H1 (cell line): ENCODE measurements at regions not wholly inside any gene's neighbourhood (a gene's known extent, or its start where the extent isn't known, plus 50 kb on each side); places are given as distances from the start of the nearest gene placed in this dataset.

Experiments used
- CTCF ChIA-PET: fragments of 300-600 bp; sonication (Branson Sonifier 250); formaldehyde crosslinking; loops from one replicate; lab custom pipeline; 2021; ENCODE audit not compliant: partially characterized antibody; lab: Charles Lee
- POLR2A ChIA-PET: fragments of 300-600 bp; sonication (Branson Sonifier 250); formaldehyde crosslinking; loops from one replicate; lab custom pipeline; 2021; ENCODE audit warnings: inconsistent platforms; ENCODE audit not compliant: partially characterized antibody; lab: Charles Lee
- DNase-seq, 2 experiments: peaks; one replicate each; pipeline versions ENCODE4 v3.0.0 to v3.0.0-alpha.2; 2010 to 2022; ENCODE audit warnings: low spot score in 2 of 2, low read depth in 1 of 2, mixed read lengths in 1 of 2
- FAIRE-seq: peaks from 2 replicates; lab custom pipeline; 2011; peaks lifted over from hg19 to GRCh38; lab: Jason Lieb, UNC
- H2AFZ ChIP-seq: 2 replicates; pipeline ENCODE4 v1.8.1; 2012; ENCODE audit warnings: low read length, inconsistent platforms
- H2AK5ac ChIP-seq: 2 replicates; pipeline ENCODE4 v1.6.1; 2013; ENCODE audit warnings: low read depth, low read length
- H2BK120ac ChIP-seq: replicated peaks from 2 replicates; pipeline ENCODE3; 2013; ENCODE audit warnings: low read depth, low read length, inconsistent platforms
- H2BK12ac ChIP-seq: 2 replicates; pipeline ENCODE4 v1.6.1; 2013; ENCODE audit warnings: low read depth, low read length
- H2BK15ac ChIP-seq: 2 replicates; pipeline ENCODE4 v1.6.1; 2013; ENCODE audit warnings: low read length
- H2BK20ac ChIP-seq: 2 replicates; pipeline ENCODE4 v1.6.1; 2013; ENCODE audit warnings: low read length
- H2BK5ac ChIP-seq: 2 replicates; pipeline ENCODE4 v1.6.1; 2013; ENCODE audit warnings: low read depth, low read length
- H3K14ac ChIP-seq: 2 replicates; pipeline ENCODE4 v1.6.1; 2013; ENCODE audit warnings: inconsistent platforms; ENCODE audit not compliant: insufficient read length
- H3K18ac ChIP-seq: 2 replicates; pipeline ENCODE4 v1.6.1; 2013; ENCODE audit warnings: low read length; ENCODE audit errors: extremely low read depth
- H3K23ac ChIP-seq: 2 replicates; pipeline ENCODE4 v1.6.1; 2013; ENCODE audit warnings: inconsistent platforms; ENCODE audit not compliant: insufficient read length
- H3K23me2 ChIP-seq: 2 replicates; pipeline ENCODE4 v1.6.1; 2013; ENCODE audit warnings: low read depth, low read length
- H3K27ac ChIP-seq: 2 replicates; pipeline ENCODE4 v1.6.1; 2011; ENCODE audit warnings: low read depth, low read length, inconsistent platforms
- H3K27me3 ChIP-seq, 4 experiments: replicated peaks in 1 of 4; 1 replicate in 1 of 4; 2 replicates in 3 of 4; pipeline versions ENCODE4 v1.6.1 to v1.8.1; 2011 to 2013; ENCODE audit warnings: low read length in 3 of 4, mild to moderate bottlenecking in 3 of 4, inconsistent platforms in 2 of 4, mixed read lengths in 2 of 4, moderate library complexity in 1 of 4; ENCODE audit not compliant: control insufficient read depth in 3 of 4, insufficient read depth in 3 of 4; ENCODE audit errors: extremely low read depth in 1 of 4
- H3K36me3 ChIP-seq, 4 experiments: 2 replicates each; pipeline versions ENCODE4 v1.6.1 to v1.8.1; 2011 to 2013; ENCODE audit warnings: mild to moderate bottlenecking in 4 of 4, low read length in 3 of 4, moderate library complexity in 2 of 4, control low read depth in 1 of 4, inconsistent platforms in 1 of 4; ENCODE audit not compliant: insufficient read depth in 4 of 4, control insufficient read depth in 2 of 4
- H3K4ac ChIP-seq: replicated peaks from 2 replicates; pipeline ENCODE3; 2013; ENCODE audit warnings: low read length, low read depth, mixed read lengths, inconsistent platforms; ENCODE audit not compliant: insufficient read length
- H3K4me1 ChIP-seq, 4 experiments: replicated peaks in 1 of 4; 1 replicate in 1 of 4; 2 replicates in 3 of 4; pipeline versions ENCODE4 v1.6.1 to v1.8.1; 2011 to 2013; ENCODE audit warnings: low read length in 3 of 4, inconsistent platforms in 2 of 4, mixed read lengths in 1 of 4; ENCODE audit not compliant: insufficient read depth in 4 of 4, control insufficient read depth in 3 of 4
- H3K4me2 ChIP-seq, 2 experiments: 2 replicates each; pipeline versions ENCODE4 v1.6.1 to v1.8.1; 2011 to 2013; ENCODE audit warnings: low read depth in 2 of 2, low read length in 2 of 2, control low read depth in 1 of 2, inconsistent platforms in 1 of 2, mild to moderate bottlenecking in 1 of 2; ENCODE audit not compliant: insufficient read depth in 1 of 2
- H3K4me3 ChIP-seq, 4 experiments: fragments of 200-600, 300-600 bp in 1 of 4; sonication (generic), shearing (Covaris generic), sonication (Bioruptor Twin) in 1 of 4; 2 replicates each; pipeline versions ENCODE4 v1.5.1 to v1.8.1; 2011 to 2016; ENCODE audit warnings: low read length in 4 of 4, low read depth in 3 of 4, control low read depth in 2 of 4, inconsistent platforms in 2 of 4, mild to moderate bottlenecking in 2 of 4, mixed read lengths in 1 of 4, moderate library complexity in 1 of 4; ENCODE audit not compliant: insufficient read depth in 2 of 4; ENCODE audit errors: extremely low read depth in 1 of 4
- H3K56ac ChIP-seq: replicated peaks from 2 replicates; pipeline ENCODE3; 2013; ENCODE audit warnings: low read depth, mild to moderate bottlenecking, mixed read lengths, low read length, inconsistent platforms; ENCODE audit not compliant: insufficient read length
- H3K79me1 ChIP-seq: 2 replicates; pipeline ENCODE4 v1.6.1; 2013; ENCODE audit warnings: low read depth, low read length, control low read depth
- H3K79me2 ChIP-seq, 2 experiments: 2 replicates each; pipeline versions ENCODE4 v1.6.1 to v1.8.1; 2012 to 2013; ENCODE audit warnings: low read length in 2 of 2, mild to moderate bottlenecking in 2 of 2, inconsistent platforms in 1 of 2; ENCODE audit not compliant: insufficient read depth in 2 of 2, control insufficient read depth in 1 of 2
- H3K9ac ChIP-seq, 4 experiments: replicated peaks in 1 of 4; 1 replicate in 1 of 4; 2 replicates in 3 of 4; pipeline versions ENCODE4 v1.6.1 to v1.8.1; 2011 to 2013; ENCODE audit warnings: low read depth in 3 of 4, low read length in 3 of 4, control low read depth in 2 of 4, mild to moderate bottlenecking in 2 of 4, moderate library complexity in 2 of 4, inconsistent platforms in 1 of 4; ENCODE audit errors: extremely low read depth in 1 of 4
- H3K9me3 ChIP-seq, 2 experiments: 2 replicates each; pipeline versions ENCODE4 v1.6.1 to v1.8.1; 2012 to 2013; ENCODE audit warnings: mild to moderate bottlenecking in 2 of 2, moderate library complexity in 2 of 2, control low read depth in 1 of 2, inconsistent platforms in 1 of 2, low read depth in 1 of 2, low read length in 1 of 2, mixed read lengths in 1 of 2; ENCODE audit not compliant: insufficient read depth in 2 of 2
- H4K20me1 ChIP-seq, 2 experiments: replicated peaks in 1 of 2; 2 replicates each; pipeline versions ENCODE3 to v1.8.1; 2011 to 2013; ENCODE audit warnings: inconsistent platforms in 2 of 2, low read length in 2 of 2, mild to moderate bottlenecking in 1 of 2; ENCODE audit not compliant: insufficient read depth in 2 of 2, control insufficient read depth in 1 of 2
- H4K5ac ChIP-seq: 2 replicates; pipeline ENCODE4 v1.6.1; 2013; ENCODE audit warnings: low read length, low read depth, mixed read lengths, inconsistent platforms; ENCODE audit not compliant: insufficient read length
- H4K8ac ChIP-seq: 2 replicates; pipeline ENCODE4 v1.8.0; 2013; ENCODE audit warnings: mild to moderate bottlenecking, moderate library complexity, low read length, inconsistent platforms; ENCODE audit not compliant: insufficient read depth; ENCODE audit errors: extremely low read depth
- H4K91ac ChIP-seq: replicated peaks from 2 replicates; pipeline ENCODE3; 2013; ENCODE audit warnings: low read length, mixed read lengths, inconsistent platforms; ENCODE audit not compliant: insufficient read length
- CBX5 ChIP-seq: fragments of 300-800, 300-1000 bp; sonication (generic); IDR thresholded peaks from 2 replicates; pipeline ENCODE4 v1.7.1; 2016; ENCODE audit warnings: antibody characterized with exemption, low read length, low read depth
- EP300 ChIP-seq, 2 experiments: IDR thresholded peaks; 1 replicate in 1 of 2; 2 replicates in 1 of 2; pipeline ENCODE4 v1.6.1; 2011 to 2012; ENCODE audit warnings: low read depth in 2 of 2, low read length in 2 of 2, mild to moderate bottlenecking in 2 of 2, borderline replicate concordance in 1 of 2, inconsistent platforms in 1 of 2, moderate library complexity in 1 of 2
- JUND ChIP-seq: IDR thresholded peaks from 2 replicates; pipeline ENCODE4 v1.6.1; 2011; ENCODE audit warnings: mild to moderate bottlenecking, improper control_type of control experiment, low read length
- MAFK ChIP-seq: IDR thresholded peaks from 2 replicates; pipeline ENCODE4 v1.6.1; 2012; ENCODE audit warnings: low read depth, mild to moderate bottlenecking, improper control_type of control experiment, low read length
- NANOG ChIP-seq: IDR thresholded peaks from 2 replicates; pipeline ENCODE4 v1.6.1; 2011; ENCODE audit warnings: low read length, low read depth, mild to moderate bottlenecking, inconsistent platforms; ENCODE audit not compliant: insufficient read depth, poor library complexity, severe bottlenecking
- TAF7 ChIP-seq: optimal IDR thresholded peaks from 2 replicates; pipeline ENCODE3; 2011; ENCODE audit warnings: low read depth, mild to moderate bottlenecking, inconsistent platforms, low read length, moderate library complexity, borderline replicate concordance
- WGBS, 2 experiments: shearing (Covaris generic) in 1 of 2; methylation state at CpG; one replicate each; pipeline versions ENCODE4 v1.1.6 to v1.1.7; 2013 to 2015; ENCODE audit warnings: low lambda C conversion rate in 2 of 2, mixed read lengths in 2 of 2, inconsistent platforms in 1 of 2, low coverage in 1 of 2, missing lambda C conversion rate in 1 of 2; ENCODE audit not compliant: insufficient replicate concordance in 2 of 2, insufficient coverage in 1 of 2, insufficient read length in 1 of 2; ENCODE audit errors: extremely low coverage in 1 of 2, missing lambda C conversion rate in 1 of 2; 5-methylcytosine and 5-hydroxymethylcytosine counted together
- TF ChIP-seq, protein P1 (sequence below): IDR thresholded peaks from 2 replicates; pipeline ENCODE4 v1.6.1; 2011; ENCODE audit warnings: low read length, improper control_type of control experiment

DNA sequence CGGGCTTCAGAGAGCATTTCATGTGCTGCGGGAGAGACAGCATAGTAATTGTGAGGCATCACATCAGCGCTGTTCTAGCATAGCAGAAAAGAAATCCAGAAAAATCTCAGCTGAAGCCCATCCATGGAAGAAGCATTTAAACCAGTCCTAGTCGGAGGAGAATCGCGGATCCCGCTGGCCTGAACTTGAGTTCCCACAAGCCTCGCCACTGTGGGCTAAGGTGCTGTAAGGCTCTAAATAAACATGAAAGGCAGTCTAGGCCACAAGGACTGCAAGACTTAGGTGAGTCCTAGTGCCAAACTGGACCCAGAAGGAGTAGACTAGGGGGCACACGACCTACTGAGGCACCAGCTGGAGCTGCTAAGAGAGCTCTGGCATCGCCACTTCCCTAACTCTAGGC, 1225.3 kb upstream of the CHAC2 start:
- POLR2A ChIA-PET, result no interaction called here
- DNase-seq (no peak), FAIRE-seq (no peak)
- Histone ChIP-seq H3K79me2 (no peaks in the 10 kb centered on the region), H2BK120ac (no peak overlapping the region), H4K91ac (no peak overlapping the region), H3K4me3 (no peak overlapping the region), H4K8ac (no peak overlapping the region), H3K23me2 (no peaks in the 10 kb centered on the region), H3K23ac (no peak overlapping the region), H3K9ac (no peak overlapping the region), H3K4me1 (no peaks in the 10 kb centered on the region; a peak in 2 of 7 replicates), H4K5ac (no peak overlapping the region), H3K4ac (no peak overlapping the region), H3K56ac (no peak overlapping the region), H3K9me3 (no peaks in the 10 kb centered on the region), H3K27me3 (no peaks in the 10 kb centered on the region), H3K36me3 (no peaks in the 10 kb centered on the region), H3K4me2 (no peak overlapping the region), H2BK5ac (no peak overlapping the region), H3K18ac (no peak overlapping the region), H3K14ac (no peak overlapping the region), H2BK12ac (no peak overlapping the region), H4K20me1 (no peaks in the 10 kb centered on the region), H2AFZ (no peak overlapping the region; the same call in 1 of the 2 replicates), H2AK5ac (no peak overlapping the region), H3K79me1 (no peaks in the 10 kb centered on the region), H3K27ac (no peak overlapping the region), H2BK15ac (no peak overlapping the region), H2BK20ac (no peak overlapping the region)
- TF ChIP-seq NANOG, result no peak
- no peak for TF ChIP-seq EP300 (IDR thresholded peaks at IDR 0.05; ENCODE audit: borderline replicate concordance in 1 of 2, low read depth in 2 of 2, low read length in 2 of 2)
- no peak for TF ChIP-seq TAF7
- TF ChIP-seq JUND, result no peak
- no peak for TF ChIP-seq MAFK
- no peak for TF ChIP-seq CBX5
- TF ChIP-seq, protein P1, sequence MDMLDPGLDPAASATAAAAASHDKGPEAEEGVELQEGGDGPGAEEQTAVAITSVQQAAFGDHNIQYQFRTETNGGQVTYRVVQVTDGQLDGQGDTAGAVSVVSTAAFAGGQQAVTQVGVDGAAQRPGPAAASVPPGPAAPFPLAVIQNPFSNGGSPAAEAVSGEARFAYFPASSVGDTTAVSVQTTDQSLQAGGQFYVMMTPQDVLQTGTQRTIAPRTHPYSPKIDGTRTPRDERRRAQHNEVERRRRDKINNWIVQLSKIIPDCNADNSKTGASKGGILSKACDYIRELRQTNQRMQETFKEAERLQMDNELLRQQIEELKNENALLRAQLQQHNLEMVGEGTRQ, result no peak
- CTCF ChIA-PET, result no interaction called here
- WGBS, 2 experiments, result 94% methylated on average over 8 of the region's 10 CpGs; no CpG with 5 or more reads in 1 of the 2 experiments
